Breast epithelium (tissue), 4 donors: ENCODE measurements at regions not wholly inside any gene's neighbourhood (a gene's known extent, or its start where the extent isn't known, plus 50 kb on each side); places are given as distances from the start of the nearest gene placed in this dataset.

ENCODE experiments used
- DNase-seq, 2 donors: peaks; one replicate each; pipeline ENCODE4 v3.0.0-alpha.2; 2019; ENCODE audit warnings: low spot score in 2 of 2
- H3K27ac ChIP-seq, 2 donors: fragments of 200-600 bp; sonication (generic) in 1 of 2; one replicate each; pipeline ENCODE4 v1.5.1; 2016 to 2019; ENCODE audit warnings: mild to moderate bottlenecking in 1 of 2
- H3K27me3 ChIP-seq, 2 donors: fragments of 200-600 bp; sonication (generic) in 1 of 2; one replicate each; pipeline versions ENCODE4 v1.5.1 to v1.6.0; 2017 to 2019; ENCODE audit warnings: control low read depth in 1 of 2, mild to moderate bottlenecking in 1 of 2
- H3K36me3 ChIP-seq: fragments of 200-600 bp; one replicate; pipeline ENCODE4 v1.5.1; 2019
- H3K4me1 ChIP-seq, 2 donors: fragments of 200-600 bp; sonication (generic); one replicate each; pipeline ENCODE4 v1.5.1; 2016 to 2019; ENCODE audit warnings: control low read depth in 1 of 2
- H3K4me3 ChIP-seq, 3 donors: fragments of 200-600 bp; sonication (generic); 1 replicate in 2 of 3; 2 replicates in 1 of 3; pipeline ENCODE4 v1.5.1; 2016 to 2019; ENCODE audit warnings: mild to moderate bottlenecking in 3 of 3, moderate library complexity in 2 of 3
- H3K9me3 ChIP-seq, 2 donors: fragments of 200-600 bp; sonication (generic) in 1 of 2; one replicate each; pipeline ENCODE4 v1.5.1; 2016 to 2019; ENCODE audit warnings: control low read depth in 1 of 2
- POLR2A ChIP-seq: fragments of 450-650 bp; IDR thresholded peaks from one replicate; pipeline ENCODE4 v1.6.1; 2016; ENCODE audit warnings: antibody characterized with exemption, mild to moderate bottlenecking, moderate library complexity
- POLR2AphosphoS5 ChIP-seq, 3 donors: sonication (generic); formaldehyde crosslinking; IDR thresholded peaks; one replicate each; pipeline ENCODE4 v1.6.1; 2017; ENCODE audit warnings: antibody characterized with exemption in 3 of 3
- intact Hi-C: fragments of 100-400 bp; cut with DNase I; formaldehyde crosslinking; loops from one replicate; pipeline ENCODE4 v1.15.1; 2023; ENCODE audit warnings: low total_unique reads
- TF ChIP-seq, protein P1 (sequence below), 3 donors: fragments of 450-650 bp; IDR thresholded peaks; one replicate each; pipeline ENCODE4 v1.5.1; 2016 to 2017; ENCODE audit warnings: antibody characterized with exemption in 3 of 3, mild to moderate bottlenecking in 3 of 3, moderate library complexity in 3 of 3

DNA sequence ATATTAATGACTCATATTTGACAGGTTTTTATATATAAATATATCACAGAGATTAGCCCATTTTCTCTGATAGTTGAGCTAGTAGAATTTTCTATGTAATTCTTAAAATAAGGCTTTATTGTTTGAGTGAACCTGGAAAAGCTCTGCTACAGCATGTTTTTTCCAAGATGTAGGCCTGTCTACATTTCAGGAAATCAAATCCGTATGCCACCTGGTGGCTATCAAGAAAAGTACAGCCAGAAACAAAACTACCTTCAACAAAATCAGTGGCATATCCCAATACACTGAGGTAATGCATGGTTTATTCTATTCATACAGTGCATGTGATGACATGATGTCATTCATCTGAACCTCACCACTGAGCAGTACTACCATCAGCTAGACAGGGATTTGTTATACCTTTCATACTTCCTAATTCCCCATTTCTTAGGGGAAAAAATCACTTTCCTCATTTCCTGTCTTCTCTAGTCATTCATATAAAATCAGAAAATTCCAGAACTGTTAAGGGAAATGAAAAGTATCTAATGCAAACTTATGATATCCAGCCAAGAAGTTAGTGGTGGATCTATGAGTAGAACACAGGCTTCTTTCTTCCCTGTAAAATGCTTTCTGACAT is 310.4 kb upstream of the SYT4 start:
- no peak for DNase-seq
- Histone ChIP-seq H3K9me3 (no peaks in the 10 kb centered on the region), H3K4me3 (no peak overlapping the region), H3K4me1 (no peaks in the 10 kb centered on the region), H3K27ac (no peak overlapping the region), H3K27me3 (no peaks in the 10 kb centered on the region), H3K36me3 (no peaks in the 10 kb centered on the region)
- TF ChIP-seq POLR2A, result no peak
- TF ChIP-seq POLR2AphosphoS5 (IDR thresholded peaks at IDR 0.05), result no peak
- TF ChIP-seq, protein P1, sequence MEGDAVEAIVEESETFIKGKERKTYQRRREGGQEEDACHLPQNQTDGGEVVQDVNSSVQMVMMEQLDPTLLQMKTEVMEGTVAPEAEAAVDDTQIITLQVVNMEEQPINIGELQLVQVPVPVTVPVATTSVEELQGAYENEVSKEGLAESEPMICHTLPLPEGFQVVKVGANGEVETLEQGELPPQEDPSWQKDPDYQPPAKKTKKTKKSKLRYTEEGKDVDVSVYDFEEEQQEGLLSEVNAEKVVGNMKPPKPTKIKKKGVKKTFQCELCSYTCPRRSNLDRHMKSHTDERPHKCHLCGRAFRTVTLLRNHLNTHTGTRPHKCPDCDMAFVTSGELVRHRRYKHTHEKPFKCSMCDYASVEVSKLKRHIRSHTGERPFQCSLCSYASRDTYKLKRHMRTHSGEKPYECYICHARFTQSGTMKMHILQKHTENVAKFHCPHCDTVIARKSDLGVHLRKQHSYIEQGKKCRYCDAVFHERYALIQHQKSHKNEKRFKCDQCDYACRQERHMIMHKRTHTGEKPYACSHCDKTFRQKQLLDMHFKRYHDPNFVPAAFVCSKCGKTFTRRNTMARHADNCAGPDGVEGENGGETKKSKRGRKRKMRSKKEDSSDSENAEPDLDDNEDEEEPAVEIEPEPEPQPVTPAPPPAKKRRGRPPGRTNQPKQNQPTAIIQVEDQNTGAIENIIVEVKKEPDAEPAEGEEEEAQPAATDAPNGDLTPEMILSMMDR (IDR thresholded peaks at IDR 0.05), result peak; percentile 53 to 69 (median 55)
- intact Hi-C loops, result no loop called here

DNA sequence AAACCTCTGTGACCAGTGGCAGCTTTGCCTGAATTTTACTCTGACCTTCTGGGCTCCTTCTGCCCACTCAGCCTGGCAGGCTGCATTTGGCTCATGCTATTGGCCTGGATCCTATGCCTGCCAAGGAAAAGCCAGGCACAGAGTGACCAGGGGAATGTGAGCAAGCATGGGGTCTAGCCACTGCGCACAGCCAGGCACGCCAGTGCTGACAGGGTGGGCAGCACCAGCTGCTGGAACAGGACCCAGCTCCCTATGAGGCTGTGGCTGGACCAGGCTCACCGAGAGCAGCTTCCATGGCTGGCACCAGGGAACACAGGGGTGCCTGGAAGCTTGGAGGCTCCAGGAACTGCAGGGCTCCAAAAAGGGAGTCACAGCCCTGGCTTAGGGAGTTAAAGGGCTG is 311.5 kb upstream of the SYT4 start:
- intact Hi-C loops, result no loop called here
- Histone ChIP-seq H3K36me3 (no peaks in the 10 kb centered on the region), H3K27ac (no peak overlapping the region), H3K27me3 (no peaks in the 10 kb centered on the region), H3K9me3 (no peaks in the 10 kb centered on the region), H3K4me3 (no peak overlapping the region), H3K4me1 (no peaks in the 10 kb centered on the region)
- DNase-seq, result no peak
- TF ChIP-seq POLR2AphosphoS5 (IDR thresholded peaks at IDR 0.05), result no peak
- TF ChIP-seq POLR2A, result no peak
- TF ChIP-seq, protein P1 (IDR thresholded peaks at IDR 0.05), result no peak

DNA sequence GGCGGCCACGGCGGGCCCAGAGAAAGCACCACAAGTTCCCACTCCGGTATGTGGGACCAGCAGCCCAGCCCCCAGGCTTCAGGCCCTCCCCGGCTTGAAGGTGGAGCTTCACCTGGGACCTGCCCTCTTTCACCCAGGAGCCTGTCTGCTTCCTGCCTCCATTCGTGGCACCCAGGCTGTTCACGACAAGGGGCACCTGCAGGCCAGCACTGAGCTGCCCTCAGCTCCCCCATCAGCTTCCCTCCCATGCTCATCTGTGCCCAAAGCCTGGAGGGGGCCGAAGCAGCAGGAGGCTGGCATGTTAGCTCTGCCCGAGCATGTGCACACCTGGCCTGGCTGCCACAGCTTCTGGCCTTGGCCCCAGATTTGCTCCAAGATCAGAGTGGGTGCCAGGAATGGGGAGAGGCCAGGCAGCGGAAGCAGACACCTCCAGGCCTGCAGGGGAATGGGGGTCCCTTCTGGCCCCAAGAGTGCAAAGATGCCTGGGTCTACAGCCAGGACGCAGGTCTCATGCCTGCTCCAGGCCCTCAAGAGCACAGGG is 312.4 kb upstream of the SYT4 start:
- intact Hi-C loops, result no loop called here
- Histone ChIP-seq H3K36me3 (no peaks in the 10 kb centered on the region), H3K9me3 (no peaks in the 10 kb centered on the region), H3K4me1 (no peaks in the 10 kb centered on the region), H3K27me3 (no peaks in the 10 kb centered on the region), H3K27ac (no peak overlapping the region), H3K4me3 (no peak overlapping the region)
- no peak for DNase-seq
- TF ChIP-seq, protein P1 (IDR thresholded peaks at IDR 0.05), result no peak
- TF ChIP-seq POLR2A (no peak), POLR2AphosphoS5 (IDR thresholded peaks at IDR 0.05) (no peak)

DNA sequence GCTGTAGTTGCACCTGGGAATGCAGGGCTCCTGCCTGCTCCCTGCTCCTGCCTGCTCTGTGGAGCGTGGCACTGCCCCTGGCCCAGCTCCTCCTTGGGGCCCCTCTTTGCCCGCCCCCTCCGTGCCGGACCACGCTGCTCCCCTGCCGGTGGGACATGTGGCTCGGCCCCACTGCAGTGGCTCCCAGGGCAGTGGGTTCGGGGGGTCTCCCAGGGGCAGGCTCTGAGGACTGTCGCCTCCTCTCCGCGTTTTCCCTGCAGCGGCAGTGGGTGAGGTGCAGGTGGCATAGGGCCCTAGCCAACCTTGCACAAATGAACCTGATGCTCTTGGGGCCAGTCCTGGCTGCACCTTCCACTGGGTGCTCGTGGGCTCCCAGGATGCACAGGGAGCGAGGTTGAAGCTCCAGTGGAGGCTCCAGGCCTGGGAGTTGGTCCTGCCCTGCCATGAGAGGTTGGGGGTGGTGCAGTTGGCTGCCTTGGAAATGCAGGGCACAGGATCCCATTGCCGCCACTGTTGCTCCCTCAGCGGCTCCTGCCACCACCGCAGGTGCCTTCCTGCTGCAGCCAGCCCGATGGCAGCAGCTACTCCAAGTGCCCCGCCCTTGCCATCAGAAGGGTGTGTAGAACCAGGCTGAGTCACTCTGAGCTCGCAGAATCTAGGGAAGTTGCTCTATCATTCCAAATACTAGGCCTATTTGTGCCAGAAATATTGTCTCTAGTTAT is 313.1 kb upstream of the SYT4 start:
- H3K4me1 ChIP-seq, result no peaks in the 10 kb centered on the region
- intact Hi-C loops, result no loop called here
- H3K9me3 ChIP-seq, result no peaks in the 10 kb centered on the region
- TF ChIP-seq POLR2A (no peak), POLR2AphosphoS5 (IDR thresholded peaks at IDR 0.05) (no peak)
- TF ChIP-seq, protein P1 (IDR thresholded peaks at IDR 0.05), result no peak
- no peaks in the 10 kb centered on the region for H3K36me3 ChIP-seq
- DNase-seq, result no peak
- H3K27me3 ChIP-seq, result no peaks in the 10 kb centered on the region
- no peak overlapping the region for H3K4me3 ChIP-seq
- no peak overlapping the region for H3K27ac ChIP-seq

DNA sequence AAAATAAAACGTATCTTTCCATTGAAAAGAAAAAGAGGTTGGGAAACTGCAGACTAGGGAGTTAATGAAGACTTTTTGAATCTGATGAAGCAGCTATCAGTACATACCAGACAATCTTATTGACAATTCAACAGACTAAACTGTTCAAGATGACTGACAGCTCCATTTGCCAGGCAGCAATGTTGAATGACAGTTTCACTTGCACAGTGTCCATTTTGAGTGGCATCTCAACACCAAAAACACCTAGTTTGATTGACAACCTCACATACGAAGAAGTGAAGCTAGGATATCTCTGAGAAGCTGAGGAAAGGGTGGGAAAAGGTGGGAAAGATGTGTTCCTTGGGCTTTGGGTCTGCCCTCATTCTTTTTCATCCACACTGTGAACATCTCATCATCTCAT is 315.0 kb upstream of the SYT4 start:
- TF ChIP-seq, protein P1 (IDR thresholded peaks at IDR 0.05), result no peak
- TF ChIP-seq POLR2A, result no peak
- no peak for TF ChIP-seq POLR2AphosphoS5 (IDR thresholded peaks at IDR 0.05)
- H3K27me3 ChIP-seq, result no peaks in the 10 kb centered on the region
- intact Hi-C loops, result no loop called here
- no peak overlapping the region for H3K4me3 ChIP-seq
- no peak overlapping the region for H3K27ac ChIP-seq
- no peaks in the 10 kb centered on the region for H3K9me3 ChIP-seq
- no peaks in the 10 kb centered on the region for H3K36me3 ChIP-seq
- H3K4me1 ChIP-seq, result no peaks in the 10 kb centered on the region
- DNase-seq, result no peak
